ENCODE measurements at regions not wholly inside any gene's neighbourhood (a gene's known extent, or its start where the extent isn't known, plus 50 kb on each side); places are given as distances from the start of the nearest gene placed in this dataset.
A peak's percentile ranks its signal among the peaks of the same experiment; 100 is the strongest.
"Not testable (repeated sequence)": the region's sequence is repeated elsewhere in the genome, so short reads cannot be mapped to it uniquely, and the experiment has no call there.

DNA sequence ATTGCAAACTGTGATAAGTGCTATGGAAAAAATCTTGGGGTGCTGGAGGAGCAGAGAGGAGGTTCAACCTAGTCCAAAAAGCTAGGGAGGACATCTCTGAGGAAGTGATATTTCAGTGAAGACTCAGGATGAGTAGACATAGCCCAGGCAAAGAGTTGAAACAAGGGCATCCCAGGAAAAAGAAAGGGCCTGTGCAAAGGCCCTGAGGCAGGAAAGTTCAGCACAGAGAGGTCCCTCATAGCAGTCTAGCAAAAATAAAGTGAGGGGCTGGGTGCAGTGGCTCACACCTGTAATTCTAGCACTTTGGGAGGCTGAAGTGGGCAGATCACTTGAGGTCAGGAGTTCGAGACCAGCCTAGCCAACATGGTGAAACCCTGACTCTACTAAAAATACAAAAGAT is 53.0 kb upstream of the RASD2 start:
- ATAC-seq, H3K4me3 Mint-ChIP-seq, H3K36me3 Mint-ChIP-seq, H3K4me1 Mint-ChIP-seq, DNase-seq, POLR2A ChIA-PET, H3K9me3 Mint-ChIP-seq: not testable (repeated sequence)
- Mint-ChIP-seq H3K27me3 (peaks cover 8 to 41% (median 36%) of the 10 kb centered on the region in 5 donors), H3K27ac (peak overlapping the region in 1 of 10 donors; percentile 24)

DNA sequence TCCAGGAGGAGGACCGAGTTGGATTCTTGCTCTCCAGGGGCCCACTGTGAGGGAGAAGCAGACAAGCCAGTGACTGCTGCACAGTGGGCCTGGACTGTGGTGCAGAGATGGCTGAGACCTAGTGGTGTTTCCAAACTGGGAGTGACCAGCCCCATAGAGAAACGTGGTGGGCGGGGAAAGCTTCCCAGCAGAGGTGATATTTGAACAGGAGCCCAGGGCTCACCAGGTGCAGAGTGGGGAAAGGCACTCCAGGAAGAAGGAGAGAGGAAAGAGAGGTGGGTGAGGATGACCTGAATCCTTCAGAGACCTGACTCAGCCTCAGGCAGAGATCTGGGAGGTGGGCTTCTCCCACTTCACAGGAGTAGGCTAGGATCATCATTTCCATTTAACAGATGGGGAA is 52.1 kb upstream of the RASD2 start:
- DNase-seq (no peak), ATAC-seq (no peak)
- Mint-ChIP-seq H3K36me3 (no peaks in the 10 kb centered on the region), H3K9me3 (no peaks in the 10 kb centered on the region), H3K27ac (no peak overlapping the region), H3K27me3 (peaks cover 8 to 49% (median 44%) of the 10 kb centered on the region in 5 donors), H3K4me3 (no peak overlapping the region), H3K4me1 (no peaks in the 10 kb centered on the region)
- POLR2A ChIA-PET, result no interaction called here

DNA sequence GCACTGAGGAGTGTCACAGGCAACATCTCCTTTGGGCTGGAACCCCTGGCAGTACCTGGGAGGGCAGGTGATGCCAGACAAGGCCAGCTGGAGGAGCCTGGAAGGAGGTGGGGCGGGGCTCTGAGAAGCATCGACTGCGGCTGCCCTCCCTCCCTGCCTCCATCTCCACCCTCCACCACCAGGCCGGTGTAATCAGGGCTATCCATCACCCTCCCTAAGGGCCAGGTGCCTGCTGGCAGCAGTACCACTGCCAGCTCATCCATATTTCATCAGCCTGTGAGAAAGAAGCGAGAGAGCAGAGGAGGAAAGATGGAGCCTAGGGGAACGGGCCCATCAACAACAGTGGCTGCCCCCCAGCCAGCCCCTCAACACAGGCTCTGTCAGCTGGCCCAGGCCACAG is 51.4 kb upstream of the RASD2 start:
- Mint-ChIP-seq H3K9me3 (no peaks in the 10 kb centered on the region), H3K4me3 (no peak overlapping the region), H3K27ac (no peak overlapping the region), H3K27me3 (peaks cover 10 to 52% (median 44%) of the 10 kb centered on the region in 5 donors), H3K4me1 (no peaks in the 10 kb centered on the region), H3K36me3 (no peaks in the 10 kb centered on the region)
- no peak for ATAC-seq
- no peak for DNase-seq
- POLR2A ChIA-PET, result no interaction called here
